A673 (cell line): ENCODE measurements at regions not wholly inside any gene's neighbourhood (a gene's known extent, or its start where the extent isn't known, plus 50 kb on each side); places are given as distances from the start of the nearest gene placed in this dataset.

Experiments used
- CTCF ChIP-seq: fragments of 300-800, 200-600 bp; sonication (generic); conservative IDR thresholded peaks from 2 replicates; pipeline ENCODE4 v1.5.1; 2017; ENCODE audit warnings: low read depth, mild to moderate bottlenecking, antibody characterized with exemption, low read length, moderate library complexity, mixed read lengths
- EZH2 ChIP-seq: fragments of 200-600 bp; sonication (generic); IDR thresholded peaks from 2 replicates; pipeline ENCODE4 v1.6.1; 2017; ENCODE audit warnings: borderline replicate concordance, low read depth, mild to moderate bottlenecking, mixed read lengths, antibody characterized with exemption, low read length; ENCODE audit not compliant: poor library complexity, severe bottlenecking

DNA sequence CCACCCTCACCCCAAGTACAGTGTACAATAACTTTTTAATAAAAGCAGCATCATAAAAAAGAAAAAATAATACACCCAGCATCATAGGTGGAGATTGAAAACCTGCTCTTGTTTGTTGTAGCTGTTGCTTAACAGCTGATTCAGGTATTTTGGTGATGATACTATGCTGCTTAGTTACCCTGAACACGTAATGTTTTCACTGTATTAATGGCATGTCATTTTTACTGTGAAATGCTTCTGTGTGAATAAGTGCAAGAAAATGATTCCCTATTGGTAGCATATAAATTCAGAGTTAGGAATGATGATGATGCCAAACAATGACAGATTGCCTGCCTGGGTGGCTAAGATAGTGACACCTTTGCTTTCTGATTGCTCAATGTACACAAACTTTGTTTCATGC is 405.7 kb downstream of the HDGFL1 start:
- no peak for TF ChIP-seq CTCF
- no peak for TF ChIP-seq EZH2
